ENCODE measurements at regions not wholly inside any gene's neighbourhood (a gene's known extent, or its start where the extent isn't known, plus 50 kb on each side); places are given as distances from the start of the nearest gene placed in this dataset.

GRCh38 chr4:145427991-145428390, 53.7 kb upstream of the SMAD1 start:
- Histone ChIP-seq H3K4me1 (ENCODE audit: control insufficient read depth, insufficient read depth, low read length) (no peaks in the 10 kb centered on the region), H3K9ac (ENCODE audit: low read length) (no peak overlapping the region), H3K4me3 (ENCODE audit: low read depth, low read length) (no peak overlapping the region), H3K36me3 (ENCODE audit: control insufficient read depth, insufficient read depth, low read length) (no peaks in the 10 kb centered on the region), H3K27me3 (ENCODE audit: control insufficient read depth, insufficient read depth, low read length) (no peaks in the 10 kb centered on the region), H3K27ac (ENCODE audit: low read depth, low read length) (no peak overlapping the region), H3K9me3 (ENCODE audit: control insufficient read depth, insufficient read depth, low read depth, low read length) (peaks cover 16% of the 10 kb centered on the region)

- Histone ChIP-seq H3K4me3 (ENCODE audit: low read depth, low read length) (no peak overlapping the region), H3K9ac (ENCODE audit: low read length) (no peak overlapping the region), H3K36me3 (ENCODE audit: control insufficient read depth, insufficient read depth, low read length) (no peaks in the 10 kb centered on the region), H3K4me1 (ENCODE audit: control insufficient read depth, insufficient read depth, low read length) (no peaks in the 10 kb centered on the region), H3K27me3 (ENCODE audit: control insufficient read depth, insufficient read depth, low read length) (no peaks in the 10 kb centered on the region), H3K9me3 (ENCODE audit: control insufficient read depth, insufficient read depth, low read depth, low read length) (peaks cover 16% of the 10 kb centered on the region), H3K27ac (ENCODE audit: low read depth, low read length) (no peak overlapping the region)
Observed at GRCh38 chr4:145427221-145427620, 54.4 kb upstream of the SMAD1 start.

GRCh38 chr4:145423017-145423708, 58.5 kb upstream of the SMAD1 start:
- H3K27ac ChIP-seq (ENCODE audit: low read depth, low read length) = no peak overlapping the region
- H3K4me1 ChIP-seq (ENCODE audit: control insufficient read depth, insufficient read depth, low read length) = no peaks in the 10 kb centered on the region
- peaks cover 16% of the 10 kb centered on the region for H3K9me3 ChIP-seq (ENCODE audit: control insufficient read depth, insufficient read depth, low read depth, low read length)
- H3K27me3 ChIP-seq (ENCODE audit: control insufficient read depth, insufficient read depth, low read length) = no peaks in the 10 kb centered on the region
- no peak overlapping the region for H3K4me3 ChIP-seq (ENCODE audit: low read depth, low read length)
- no peak overlapping the region for H3K9ac ChIP-seq (ENCODE audit: low read length)
- H3K36me3 ChIP-seq (ENCODE audit: control insufficient read depth, insufficient read depth, low read length) = no peaks in the 10 kb centered on the region

- Histone ChIP-seq H3K36me3 (ENCODE audit: control insufficient read depth, insufficient read depth, low read length) (no peaks in the 10 kb centered on the region), H3K9me3 (ENCODE audit: control insufficient read depth, insufficient read depth, low read depth, low read length) (peaks cover 16% of the 10 kb centered on the region), H3K4me1 (ENCODE audit: control insufficient read depth, insufficient read depth, low read length) (no peaks in the 10 kb centered on the region), H3K9ac (ENCODE audit: low read length) (no peak overlapping the region), H3K4me3 (ENCODE audit: low read depth, low read length) (no peak overlapping the region), H3K27me3 (ENCODE audit: control insufficient read depth, insufficient read depth, low read length) (no peaks in the 10 kb centered on the region), H3K27ac (ENCODE audit: low read depth, low read length) (no peak overlapping the region)
Observed at GRCh38 chr4:145420595-145421214, 60.9 kb upstream of the SMAD1 start.

- no peak overlapping the region for H3K4me3 ChIP-seq (ENCODE audit: low read depth, low read length)
- H3K9ac ChIP-seq (ENCODE audit: low read length) = no peak overlapping the region
- H3K27ac ChIP-seq (ENCODE audit: low read depth, low read length) = no peak overlapping the region
- no peaks in the 10 kb centered on the region for H3K36me3 ChIP-seq (ENCODE audit: control insufficient read depth, insufficient read depth, low read length)
- H3K27me3 ChIP-seq (ENCODE audit: control insufficient read depth, insufficient read depth, low read length) = no peaks in the 10 kb centered on the region
- peaks cover 1% of the 10 kb centered on the region; the same call in 1 of the 2 replicates for H3K9me3 ChIP-seq (ENCODE audit: control insufficient read depth, insufficient read depth, low read depth, low read length)
- no peaks in the 10 kb centered on the region for H3K4me1 ChIP-seq (ENCODE audit: control insufficient read depth, insufficient read depth, low read length)
Observed at GRCh38 chr4:145418739-145419138, 62.9 kb upstream of the SMAD1 start.

- H3K9me3 ChIP-seq (ENCODE audit: control insufficient read depth, insufficient read depth, low read depth, low read length) = no peaks in the 10 kb centered on the region
- no peaks in the 10 kb centered on the region for H3K4me1 ChIP-seq (ENCODE audit: control insufficient read depth, insufficient read depth, low read length)
- no peak overlapping the region for H3K4me3 ChIP-seq (ENCODE audit: low read depth, low read length)
- H3K36me3 ChIP-seq (ENCODE audit: control insufficient read depth, insufficient read depth, low read length) = no peaks in the 10 kb centered on the region
- H3K27ac ChIP-seq (ENCODE audit: low read depth, low read length) = no peak overlapping the region
- H3K9ac ChIP-seq (ENCODE audit: low read length) = no peak overlapping the region
- no peaks in the 10 kb centered on the region for H3K27me3 ChIP-seq (ENCODE audit: control insufficient read depth, insufficient read depth, low read length)
Observed at GRCh38 chr4:145417348-145418130, 64.1 kb upstream of the SMAD1 start.

- Histone ChIP-seq H3K4me3 (ENCODE audit: low read depth, low read length) (no peak overlapping the region), H3K36me3 (ENCODE audit: control insufficient read depth, insufficient read depth, low read length) (no peaks in the 10 kb centered on the region), H3K9ac (ENCODE audit: low read length) (no peak overlapping the region), H3K27ac (ENCODE audit: low read depth, low read length) (no peak overlapping the region), H3K27me3 (ENCODE audit: control insufficient read depth, insufficient read depth, low read length) (no peaks in the 10 kb centered on the region), H3K9me3 (ENCODE audit: control insufficient read depth, insufficient read depth, low read depth, low read length) (no peaks in the 10 kb centered on the region), H3K4me1 (ENCODE audit: control insufficient read depth, insufficient read depth, low read length) (no peaks in the 10 kb centered on the region)
Observed at GRCh38 chr4:145414841-145415240, 66.8 kb upstream of the SMAD1 start.

GRCh38 chr4:145414226-145414625, 67.4 kb upstream of the SMAD1 start:
- Histone ChIP-seq H3K36me3 (ENCODE audit: control insufficient read depth, insufficient read depth, low read length) (no peaks in the 10 kb centered on the region), H3K27ac (ENCODE audit: low read depth, low read length) (no peak overlapping the region), H3K4me3 (ENCODE audit: low read depth, low read length) (no peak overlapping the region), H3K9ac (ENCODE audit: low read length) (no peak overlapping the region), H3K9me3 (ENCODE audit: control insufficient read depth, insufficient read depth, low read depth, low read length) (no peaks in the 10 kb centered on the region), H3K27me3 (ENCODE audit: control insufficient read depth, insufficient read depth, low read length) (no peaks in the 10 kb centered on the region), H3K4me1 (ENCODE audit: control insufficient read depth, insufficient read depth, low read length) (no peaks in the 10 kb centered on the region)

- no peaks in the 10 kb centered on the region for H3K4me1 ChIP-seq (ENCODE audit: control insufficient read depth, insufficient read depth, low read length)
- H3K36me3 ChIP-seq (ENCODE audit: control insufficient read depth, insufficient read depth, low read length) = no peaks in the 10 kb centered on the region
- no peaks in the 10 kb centered on the region for H3K27me3 ChIP-seq (ENCODE audit: control insufficient read depth, insufficient read depth, low read length)
- no peak overlapping the region for H3K27ac ChIP-seq (ENCODE audit: low read depth, low read length)
- H3K4me3 ChIP-seq (ENCODE audit: low read depth, low read length) = no peak overlapping the region
- H3K9me3 ChIP-seq (ENCODE audit: control insufficient read depth, insufficient read depth, low read depth, low read length) = no peaks in the 10 kb centered on the region
- H3K9ac ChIP-seq (ENCODE audit: low read length) = no peak overlapping the region
Observed at GRCh38 chr4:145406970-145407369, 74.7 kb upstream of the SMAD1 start.

- H3K4me1 ChIP-seq (ENCODE audit: control insufficient read depth, insufficient read depth, low read length) = no peaks in the 10 kb centered on the region
- H3K9ac ChIP-seq (ENCODE audit: low read length) = no peak overlapping the region
- H3K27me3 ChIP-seq (ENCODE audit: control insufficient read depth, insufficient read depth, low read length) = no peaks in the 10 kb centered on the region
Observed at GRCh38 chr4:145404761-145405160, 76.9 kb upstream of the SMAD1 start.

GRCh38 chr4:145396581-145396980, 85.1 kb upstream of the SMAD1 start:
- no peaks in the 10 kb centered on the region for H3K9me3 ChIP-seq (ENCODE audit: control insufficient read depth, insufficient read depth, low read depth, low read length)
- no peak overlapping the region for H3K4me3 ChIP-seq (ENCODE audit: low read depth, low read length)
- no peak overlapping the region for H3K9ac ChIP-seq (ENCODE audit: low read length)
- H3K27me3 ChIP-seq (ENCODE audit: control insufficient read depth, insufficient read depth, low read length) = no peaks in the 10 kb centered on the region
- no peaks in the 10 kb centered on the region for H3K4me1 ChIP-seq (ENCODE audit: control insufficient read depth, insufficient read depth, low read length)
- H3K36me3 ChIP-seq (ENCODE audit: control insufficient read depth, insufficient read depth, low read length) = no peaks in the 10 kb centered on the region
- H3K27ac ChIP-seq (ENCODE audit: low read depth, low read length) = no peak overlapping the region

More at GRCh38 chr4:145404761-145405160, 76.9 kb upstream of the SMAD1 start:
- Histone ChIP-seq H3K27ac (ENCODE audit: low read depth, low read length) (no peak overlapping the region), H3K36me3 (ENCODE audit: control insufficient read depth, insufficient read depth, low read length) (no peaks in the 10 kb centered on the region), H3K4me3 (ENCODE audit: low read depth, low read length) (no peak overlapping the region), H3K9me3 (ENCODE audit: control insufficient read depth, insufficient read depth, low read depth, low read length) (no peaks in the 10 kb centered on the region)

Data from HUES6 (cell line).